Epithelial cell of proximal tubule (primary cell): ENCODE measurements at regions not wholly inside any gene's neighbourhood (a gene's known extent, or its start where the extent isn't known, plus 50 kb on each side); places are given as distances from the start of the nearest gene placed in this dataset.

Experiments used
- DNase-seq: peaks from one replicate; pipeline ENCODE4 v3.0.0-alpha.2; 2011; ENCODE audit warnings: low read depth
- H3K4me3 ChIP-seq: 2 replicates; pipeline ENCODE4 v1.5.1; 2011; ENCODE audit warnings: low read depth, mild to moderate bottlenecking, low read length
- CTCF ChIP-seq: conservative IDR thresholded peaks from 2 replicates; pipeline ENCODE4 v1.5.1; 2012; ENCODE audit warnings: low read depth, mild to moderate bottlenecking, low read length

- no peak for TF ChIP-seq CTCF
- no peak overlapping the region for H3K4me3 ChIP-seq
- DNase-seq = no peak
Measured at GRCh38 chr11:19458721-19459120, 218.0 kb upstream of the E2F8 start.

- no peak for TF ChIP-seq CTCF
- no peak for DNase-seq
- H3K4me3 ChIP-seq = no peak overlapping the region
Measured at GRCh38 chr11:19458231-19458630, 217.5 kb upstream of the E2F8 start.

- no peak overlapping the region for H3K4me3 ChIP-seq
- no peak for TF ChIP-seq CTCF
- no peak for DNase-seq
Measured at GRCh38 chr11:19455731-19456130, 215.0 kb upstream of the E2F8 start.

- no peak for TF ChIP-seq CTCF
- DNase-seq = no peak
- H3K4me3 ChIP-seq = no peak overlapping the region
Measured at GRCh38 chr11:19453651-19454257, 213.0 kb upstream of the E2F8 start.

GRCh38 chr11:19451609-19452008 is 210.9 kb upstream of the E2F8 start:
- no peak for TF ChIP-seq CTCF
- no peak for DNase-seq
- no peak overlapping the region for H3K4me3 ChIP-seq

GRCh38 chr11:19450282-19450681 is 209.5 kb upstream of the E2F8 start:
- no peak for TF ChIP-seq CTCF
- no peak overlapping the region for H3K4me3 ChIP-seq
- no peak for DNase-seq

GRCh38 chr11:19448651-19449050 is 207.9 kb upstream of the E2F8 start:
- no peak for TF ChIP-seq CTCF
- DNase-seq = no peak
- H3K4me3 ChIP-seq = no peak overlapping the region
